SJCRH30 (cell line): ENCODE measurements at regions not wholly inside any gene's neighbourhood (a gene's known extent, or its start where the extent isn't known, plus 50 kb on each side); places are given as distances from the start of the nearest gene placed in this dataset.

ENCODE experiments used
- DNase-seq, 2 experiments: peaks; one replicate each; pipeline ENCODE4 v3.0.0-alpha.2; 2015 to 2020
- H3K27ac ChIP-seq: fragments of 250-450 bp; sonication (Bioruptor Pico); 2 replicates; pipeline ENCODE4 v1.5.1; 2020; ENCODE audit warnings: mild to moderate bottlenecking, moderate library complexity
- H3K27me3 ChIP-seq: fragments of 250-450 bp; sonication (Bioruptor Pico); 2 replicates; pipeline ENCODE4 v1.5.1; 2020; ENCODE audit warnings: mild to moderate bottlenecking, moderate library complexity
- H3K36me3 ChIP-seq: fragments of 250-450 bp; sonication (Bioruptor Pico); 2 replicates; pipeline ENCODE4 v1.5.1; 2020; ENCODE audit warnings: mild to moderate bottlenecking, moderate library complexity
- H3K4me1 ChIP-seq: fragments of 250-450 bp; sonication (Bioruptor Pico); 2 replicates; pipeline ENCODE4 v1.5.1; 2020; ENCODE audit warnings: mild to moderate bottlenecking, moderate library complexity
- H3K4me3 ChIP-seq: fragments of 250-450 bp; sonication (Bioruptor Pico); 2 replicates; pipeline ENCODE4 v1.5.1; 2020; ENCODE audit warnings: mild to moderate bottlenecking, moderate library complexity
- H3K9me3 ChIP-seq: fragments of 250-450 bp; sonication (Bioruptor Pico); replicated peaks from 2 replicates; pipeline ENCODE4 v1.5.1; 2020; ENCODE audit warnings: mild to moderate bottlenecking, moderate library complexity

DNA sequence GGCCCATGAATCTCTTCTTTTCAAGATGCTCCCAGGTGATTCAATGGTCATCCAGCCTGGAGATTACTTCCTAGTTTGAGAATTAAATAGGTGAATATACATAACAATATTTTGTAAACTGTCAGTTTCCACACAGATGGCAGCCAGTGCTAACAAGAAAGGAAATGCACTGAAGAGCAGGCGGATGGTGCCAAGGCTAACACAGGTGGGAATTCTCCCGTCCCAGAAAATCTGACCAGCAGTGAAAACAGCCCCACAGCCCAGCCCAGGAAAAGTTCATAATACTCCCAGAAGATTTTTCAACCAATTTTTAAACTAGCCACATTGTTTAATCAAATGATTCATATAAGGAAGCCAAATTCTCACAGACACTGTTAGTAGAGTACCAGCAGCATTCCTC, 387.2 kb upstream of the GATB start:
- no peak overlapping the region for H3K27ac ChIP-seq
- no peak overlapping the region for H3K4me3 ChIP-seq
- no peaks in the 10 kb centered on the region for H3K27me3 ChIP-seq
- no peak for DNase-seq
- no peaks in the 10 kb centered on the region for H3K4me1 ChIP-seq
- H3K36me3 ChIP-seq, result no peaks in the 10 kb centered on the region
- no peaks in the 10 kb centered on the region for H3K9me3 ChIP-seq

DNA sequence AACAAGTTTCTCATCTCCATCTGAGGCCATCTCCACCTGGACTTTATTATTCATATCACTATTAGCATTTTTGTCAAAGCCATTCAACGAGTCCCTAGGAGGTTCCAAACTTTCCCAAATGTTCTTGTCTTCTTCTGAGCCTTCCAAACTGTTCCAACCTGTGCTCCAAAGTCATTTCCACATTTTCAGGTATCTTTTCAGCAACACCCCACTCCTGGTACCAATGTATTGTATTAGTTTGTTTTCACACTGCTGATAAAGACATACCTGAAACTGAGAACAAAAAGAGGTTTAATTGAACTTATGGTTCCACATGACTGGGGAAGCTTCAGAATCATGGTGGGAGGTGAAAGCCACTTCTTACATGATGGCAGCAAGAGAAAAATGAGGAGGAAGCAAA, 385.4 kb upstream of the GATB start:
- no peaks in the 10 kb centered on the region for H3K4me1 ChIP-seq

DNA sequence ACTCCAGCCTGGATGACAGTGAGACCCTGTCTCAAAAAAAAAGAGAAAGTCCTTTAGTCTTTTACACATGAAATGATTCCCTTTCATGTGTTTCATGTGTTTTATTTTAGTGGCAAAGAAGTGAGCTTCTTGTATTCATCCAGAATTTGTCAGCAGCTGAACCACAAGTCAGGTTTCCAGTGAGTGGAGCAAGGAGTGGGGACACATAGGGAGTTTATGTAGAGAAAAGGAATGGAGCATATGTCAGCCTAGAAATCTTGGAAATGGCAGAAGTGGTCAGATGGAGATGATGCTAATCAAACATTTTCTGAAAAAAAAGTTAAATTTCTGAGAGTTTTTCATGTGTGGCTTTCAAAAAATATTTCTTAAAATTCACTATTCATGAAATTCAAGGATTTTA, 383.0 kb upstream of the GATB start:
- no peak overlapping the region for H3K4me3 ChIP-seq
- no peak for DNase-seq
- H3K36me3 ChIP-seq, result no peaks in the 10 kb centered on the region
- H3K27me3 ChIP-seq, result no peaks in the 10 kb centered on the region
- H3K9me3 ChIP-seq, result no peaks in the 10 kb centered on the region
- no peaks in the 10 kb centered on the region for H3K4me1 ChIP-seq
- no peak overlapping the region for H3K27ac ChIP-seq

More for the DNA sequence above, 385.4 kb upstream of the GATB start:
- H3K27ac ChIP-seq, result no peak overlapping the region
- DNase-seq, result no peak
- H3K36me3 ChIP-seq, result no peaks in the 10 kb centered on the region
- H3K27me3 ChIP-seq, result no peaks in the 10 kb centered on the region
- H3K9me3 ChIP-seq, result no peaks in the 10 kb centered on the region
- H3K4me3 ChIP-seq, result no peak overlapping the region

DNA sequence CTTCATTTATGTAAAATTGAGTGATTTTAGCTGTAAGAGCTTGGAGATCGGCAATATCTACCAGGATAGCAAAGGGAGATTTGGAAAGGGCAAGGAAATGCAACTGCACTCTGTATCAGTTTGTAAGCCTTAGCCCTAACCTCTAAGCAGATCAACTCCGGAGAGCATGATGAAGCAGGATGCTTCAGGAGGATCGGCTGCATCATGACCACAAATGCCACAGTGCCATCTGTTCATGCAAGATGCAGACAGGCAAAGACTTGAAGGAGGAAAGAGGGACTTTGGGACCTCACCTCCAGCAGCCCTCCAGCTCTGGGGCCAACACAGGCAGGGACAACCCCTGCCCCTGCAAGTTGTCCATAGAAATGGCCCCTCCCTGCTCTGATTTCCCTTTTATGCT, 377.6 kb upstream of the GATB start:
- Histone ChIP-seq H3K27me3 (no peaks in the 10 kb centered on the region), H3K4me3 (no peak overlapping the region), H3K27ac (no peak overlapping the region), H3K4me1 (peaks cover 6% of the 10 kb centered on the region; the same call in 1 of the 2 replicates), H3K9me3 (no peaks in the 10 kb centered on the region), H3K36me3 (no peaks in the 10 kb centered on the region)
- no peak for DNase-seq

DNA sequence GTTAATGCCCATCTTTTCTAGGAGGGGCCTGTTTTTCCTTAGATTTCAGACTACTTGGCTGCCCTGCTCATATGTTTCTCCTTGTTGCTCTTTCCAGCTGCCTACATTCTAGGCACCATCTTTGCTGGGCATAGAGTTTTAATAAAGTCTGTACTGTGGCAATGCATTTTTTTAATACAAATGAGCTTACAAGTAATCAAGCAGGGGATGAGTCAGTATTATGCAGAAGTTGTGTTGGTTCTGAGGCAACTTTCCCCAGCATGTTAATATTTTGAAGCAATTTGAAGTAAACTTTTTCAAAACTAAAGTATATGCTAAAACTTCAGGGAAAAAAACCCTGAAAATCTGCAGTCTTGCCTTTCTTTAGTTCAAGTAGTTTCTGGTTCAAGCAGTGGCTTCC, 372.0 kb upstream of the GATB start:
- Histone ChIP-seq H3K36me3 (no peaks in the 10 kb centered on the region), H3K27me3 (no peaks in the 10 kb centered on the region), H3K4me3 (no peak overlapping the region)

DNA sequence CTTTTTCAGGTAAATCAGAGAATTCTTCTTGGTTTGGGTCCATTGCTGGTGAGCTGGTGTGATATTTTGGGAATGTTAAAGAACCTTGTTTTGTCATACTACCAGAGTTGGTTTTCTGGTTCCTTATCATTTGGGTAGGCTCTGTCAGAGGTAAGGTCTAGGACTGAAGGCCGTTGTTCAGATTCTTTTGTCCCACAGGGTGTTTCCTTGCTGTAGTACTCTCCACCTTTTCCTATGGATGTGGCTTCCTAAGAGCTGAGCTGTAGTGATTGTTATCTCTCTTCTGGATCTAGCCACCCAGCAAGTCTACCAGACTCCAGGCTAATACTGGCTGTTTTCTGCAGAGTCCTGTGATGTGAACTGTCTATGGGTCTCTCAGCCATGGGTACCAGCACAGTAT, 367.5 kb upstream of the GATB start:
- Histone ChIP-seq H3K9me3 (no peaks in the 10 kb centered on the region), H3K4me1 (no peaks in the 10 kb centered on the region), H3K27me3 (no peaks in the 10 kb centered on the region), H3K4me3 (no peak overlapping the region), H3K27ac (no peak overlapping the region), H3K36me3 (no peaks in the 10 kb centered on the region)
- DNase-seq, result no peak

More for the DNA sequence above, 372.0 kb upstream of the GATB start:
- peaks cover 6% of the 10 kb centered on the region; the same call in 1 of the 2 replicates for H3K4me1 ChIP-seq
- H3K27ac ChIP-seq, result no peak overlapping the region
- no peaks in the 10 kb centered on the region for H3K9me3 ChIP-seq
- DNase-seq, result no peak

DNA sequence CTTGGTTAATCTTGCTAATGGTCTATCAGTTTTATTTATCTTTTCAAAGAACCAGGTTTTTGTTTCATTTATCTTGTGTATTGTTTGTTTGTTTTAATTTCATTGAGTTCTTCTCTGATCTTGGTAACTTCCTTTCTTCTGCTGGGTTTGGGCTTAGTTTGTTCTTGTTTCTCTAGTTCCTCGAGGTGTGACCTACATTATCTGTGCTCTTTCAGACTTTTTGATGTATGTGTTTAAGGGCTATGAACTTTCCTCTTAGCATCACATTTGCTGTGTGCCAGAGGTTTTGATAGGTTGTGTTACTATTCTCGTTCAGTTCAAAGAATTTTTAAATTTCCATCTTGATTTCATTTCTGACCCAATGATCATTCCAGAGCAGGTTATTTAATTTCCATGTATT, 365.4 kb upstream of the GATB start:
- no peaks in the 10 kb centered on the region for H3K4me1 ChIP-seq
- H3K27me3 ChIP-seq, result no peaks in the 10 kb centered on the region
- DNase-seq, result no peak
- H3K4me3 ChIP-seq, result no peak overlapping the region
- H3K36me3 ChIP-seq, result no peaks in the 10 kb centered on the region
- H3K9me3 ChIP-seq, result no peaks in the 10 kb centered on the region
- H3K27ac ChIP-seq, result no peak overlapping the region

DNA sequence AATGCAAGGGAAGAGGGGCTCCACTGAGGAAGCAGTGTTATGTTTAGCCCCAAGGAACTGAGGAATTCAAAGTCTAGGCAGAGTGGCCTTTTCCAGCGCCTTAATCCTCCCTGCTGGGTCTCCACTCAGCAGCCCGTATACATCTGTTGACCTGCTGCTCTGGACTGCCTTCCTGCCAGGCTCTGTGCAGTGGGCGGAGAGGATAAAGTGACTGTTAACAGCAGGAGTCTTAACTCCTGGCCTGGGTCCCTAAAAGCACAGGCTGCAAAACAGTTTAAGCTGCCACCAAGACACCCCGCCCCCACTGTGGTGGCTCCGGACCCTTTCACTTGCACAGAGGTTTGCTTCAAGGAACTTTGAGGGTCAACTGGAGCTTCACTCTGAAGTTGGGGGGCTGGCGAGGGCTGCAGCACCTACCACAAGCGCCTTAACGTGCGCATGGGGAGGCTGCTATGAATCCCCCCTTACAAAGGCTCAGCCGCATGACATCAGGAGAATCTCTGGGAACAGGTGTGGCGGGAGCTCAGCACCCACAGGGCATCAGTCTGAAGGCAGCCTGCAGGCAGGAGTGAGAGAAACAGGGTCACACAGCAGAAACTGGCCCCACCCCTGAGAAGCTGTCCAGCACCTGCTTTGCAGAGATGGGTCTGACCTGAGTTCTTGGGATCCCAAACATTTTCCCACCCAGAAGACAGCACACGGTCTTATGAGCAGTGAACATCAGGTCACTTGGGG, 358.2 kb upstream of the GATB start:
- H3K4me1 ChIP-seq, result no peaks in the 10 kb centered on the region
- H3K36me3 ChIP-seq, result no peaks in the 10 kb centered on the region
- H3K27ac ChIP-seq, result no peak overlapping the region
- no peaks in the 10 kb centered on the region for H3K9me3 ChIP-seq
- peak in 1 of 2 experiments; percentile 31 for DNase-seq
- H3K4me3 ChIP-seq, result no peak overlapping the region
- H3K27me3 ChIP-seq, result no peaks in the 10 kb centered on the region

DNA sequence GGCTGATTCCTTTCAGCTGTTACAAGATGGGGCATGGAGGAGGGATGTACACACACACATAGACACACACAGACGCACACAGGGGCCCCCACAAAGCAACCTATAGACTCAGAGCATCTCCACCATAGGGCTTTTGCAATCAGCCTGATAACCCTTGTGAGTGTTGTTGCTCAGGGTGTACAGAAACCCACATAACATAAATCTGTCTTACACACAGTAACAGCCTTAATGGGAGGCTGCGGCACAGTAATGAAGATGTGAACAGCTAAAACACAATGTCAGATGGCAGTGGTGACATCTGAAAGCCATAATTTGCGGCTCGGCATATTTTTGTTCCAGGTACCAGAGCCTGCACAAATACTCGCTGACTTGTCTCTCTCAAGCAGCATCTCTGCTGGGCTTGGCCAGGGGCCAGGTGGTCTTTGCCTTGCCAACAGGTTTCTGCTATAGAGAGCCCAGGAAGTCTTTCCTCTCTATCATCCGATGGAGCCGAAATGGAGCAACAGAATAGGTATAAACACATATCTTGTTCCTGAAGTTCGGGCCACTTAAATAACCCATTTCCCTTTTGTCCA, 357.2 kb upstream of the GATB start:
- Histone ChIP-seq H3K27ac (no peak overlapping the region), H3K27me3 (no peaks in the 10 kb centered on the region), H3K9me3 (no peaks in the 10 kb centered on the region), H3K36me3 (no peaks in the 10 kb centered on the region), H3K4me3 (no peak overlapping the region), H3K4me1 (no peaks in the 10 kb centered on the region)
- no peak for DNase-seq

DNA sequence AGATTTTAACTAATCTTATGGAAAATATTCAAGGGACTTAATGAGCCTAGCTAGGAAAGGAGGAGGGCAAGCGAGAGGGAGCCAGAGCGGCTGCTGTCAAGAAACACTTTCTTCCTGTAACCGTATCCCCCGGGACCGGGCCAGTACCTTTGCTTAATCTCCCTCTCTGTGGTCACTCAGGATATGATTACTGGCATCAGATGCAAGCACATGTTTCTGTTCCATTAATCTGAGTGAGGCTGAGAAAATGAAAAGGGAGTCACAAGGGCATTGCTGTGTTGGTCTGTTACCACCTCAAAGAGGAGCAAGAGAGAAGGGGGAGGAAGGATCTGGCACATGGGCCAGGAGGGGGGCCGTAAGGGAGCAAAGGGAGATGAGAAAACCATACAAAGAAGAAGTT, 356.7 kb upstream of the GATB start:
- no peak for DNase-seq
- Histone ChIP-seq H3K9me3 (no peaks in the 10 kb centered on the region), H3K4me1 (no peaks in the 10 kb centered on the region)

DNA sequence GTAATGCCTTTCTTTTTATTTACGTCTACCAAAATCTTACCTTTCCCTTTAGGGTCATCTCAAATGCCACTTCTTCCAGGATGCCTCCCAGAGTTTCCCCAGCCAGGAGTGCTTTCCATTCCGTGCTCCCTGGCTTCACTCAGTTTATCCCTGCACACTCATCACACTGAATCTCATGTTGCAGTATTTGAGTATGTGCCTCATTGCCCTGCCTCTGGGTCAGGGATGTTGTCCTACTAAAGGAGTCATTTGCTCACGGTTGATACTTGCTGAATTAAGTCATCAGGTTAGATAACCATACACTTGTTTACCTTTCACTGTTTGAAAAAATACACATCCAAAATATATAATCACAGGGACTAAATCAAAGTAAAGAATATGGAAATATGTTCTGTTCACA, 356.2 kb upstream of the GATB start:
- no peaks in the 10 kb centered on the region for H3K4me1 ChIP-seq
- no peaks in the 10 kb centered on the region for H3K9me3 ChIP-seq
- H3K27ac ChIP-seq, result no peak overlapping the region
- no peak for DNase-seq
- H3K36me3 ChIP-seq, result no peaks in the 10 kb centered on the region
- no peaks in the 10 kb centered on the region for H3K27me3 ChIP-seq
- H3K4me3 ChIP-seq, result no peak overlapping the region

More for the DNA sequence above, 356.7 kb upstream of the GATB start:
- no peak overlapping the region for H3K27ac ChIP-seq
- no peaks in the 10 kb centered on the region for H3K36me3 ChIP-seq
- no peaks in the 10 kb centered on the region for H3K27me3 ChIP-seq
- no peak overlapping the region for H3K4me3 ChIP-seq

DNA sequence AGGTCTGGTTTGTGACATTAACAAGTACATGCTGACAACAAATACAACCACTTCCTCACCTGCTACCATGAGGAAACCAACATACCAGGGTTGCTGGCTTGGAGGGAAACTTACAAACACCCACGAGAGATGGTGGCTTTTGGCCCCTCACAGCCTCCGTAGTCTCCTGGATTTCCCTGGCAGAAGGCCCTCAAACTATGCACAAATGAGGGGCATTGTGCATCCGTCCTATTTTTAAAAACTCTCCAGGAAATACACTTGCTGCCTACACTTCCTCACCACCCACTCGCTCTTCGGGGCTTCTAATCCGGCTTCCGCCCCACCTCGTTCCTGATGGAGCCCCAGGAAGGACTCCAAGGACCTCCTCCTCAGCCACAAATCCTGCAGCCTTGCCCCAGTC, 355.0 kb upstream of the GATB start:
- no peaks in the 10 kb centered on the region for H3K9me3 ChIP-seq
- H3K36me3 ChIP-seq, result no peaks in the 10 kb centered on the region
- no peak overlapping the region for H3K4me3 ChIP-seq
- H3K4me1 ChIP-seq, result no peaks in the 10 kb centered on the region
- no peak for DNase-seq
- no peaks in the 10 kb centered on the region for H3K27me3 ChIP-seq
- no peak overlapping the region for H3K27ac ChIP-seq

DNA sequence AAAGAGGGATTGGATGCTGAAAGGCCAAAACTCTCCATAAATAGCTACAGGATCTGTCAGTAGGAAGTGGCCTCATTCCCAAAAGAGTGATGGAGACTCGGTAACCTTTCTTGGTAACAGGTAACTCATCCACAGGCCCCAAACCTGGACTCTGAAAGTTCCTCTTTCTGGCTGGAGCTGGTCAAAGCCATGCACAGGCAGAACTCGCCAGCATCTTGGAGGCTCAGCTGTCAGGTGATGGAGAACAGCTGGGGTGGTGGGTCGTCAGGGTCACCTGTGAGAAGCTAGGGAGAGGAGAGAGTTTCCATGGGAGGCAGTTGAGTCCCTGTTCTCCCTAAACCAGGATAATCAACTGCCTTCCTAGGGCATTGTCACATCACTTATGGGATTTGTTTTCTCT, 354.3 kb upstream of the GATB start:
- DNase-seq, result no peak
- no peaks in the 10 kb centered on the region for H3K27me3 ChIP-seq
- no peak overlapping the region for H3K4me3 ChIP-seq
- H3K4me1 ChIP-seq, result no peaks in the 10 kb centered on the region
- no peaks in the 10 kb centered on the region for H3K9me3 ChIP-seq
- no peaks in the 10 kb centered on the region for H3K36me3 ChIP-seq
- no peak overlapping the region for H3K27ac ChIP-seq

DNA sequence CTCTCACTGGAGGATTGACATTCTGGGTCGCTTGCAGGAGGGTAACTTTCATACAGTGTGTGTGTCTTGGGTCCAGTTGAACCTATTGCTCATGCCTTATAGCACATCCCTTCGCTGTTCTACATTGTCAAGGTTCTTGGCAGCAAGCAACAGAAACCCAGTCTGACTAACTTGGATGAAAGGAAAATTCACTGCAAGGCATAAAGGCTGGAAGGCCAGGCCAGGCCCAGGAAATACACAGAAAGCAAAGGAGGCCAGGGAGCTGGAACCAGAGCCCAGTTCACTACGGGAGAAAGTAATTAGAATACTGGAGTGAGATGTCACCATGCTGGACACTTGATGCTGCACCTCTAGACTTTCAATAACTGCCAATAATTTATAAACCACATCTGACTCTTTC, 353.8 kb upstream of the GATB start:
- Histone ChIP-seq H3K4me1 (no peaks in the 10 kb centered on the region), H3K9me3 (no peaks in the 10 kb centered on the region), H3K27me3 (no peaks in the 10 kb centered on the region), H3K36me3 (no peaks in the 10 kb centered on the region), H3K4me3 (no peak overlapping the region), H3K27ac (no peak overlapping the region)
- no peak for DNase-seq

DNA sequence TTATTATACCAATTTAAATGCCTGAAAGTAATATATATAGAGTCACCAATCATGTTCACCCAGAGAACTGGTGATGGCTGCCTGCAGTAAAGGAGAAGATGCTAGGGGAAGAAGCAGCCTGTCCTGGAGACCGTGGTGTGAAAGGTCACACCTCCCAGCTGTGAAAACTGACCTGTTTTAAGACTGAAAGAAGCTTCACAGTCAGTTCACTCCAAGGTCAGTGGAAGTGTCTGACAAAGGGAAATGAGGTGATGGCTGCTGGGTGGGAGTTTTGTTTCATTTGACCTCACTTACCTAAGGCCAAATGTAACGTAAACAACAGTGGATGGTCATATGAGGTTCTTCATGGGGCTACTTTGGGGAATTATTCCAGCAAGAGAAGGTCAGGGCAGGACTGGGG, 352.1 kb upstream of the GATB start:
- Histone ChIP-seq H3K27ac (no peak overlapping the region), H3K27me3 (no peaks in the 10 kb centered on the region), H3K36me3 (no peaks in the 10 kb centered on the region), H3K4me1 (no peaks in the 10 kb centered on the region), H3K4me3 (no peak overlapping the region), H3K9me3 (no peaks in the 10 kb centered on the region)
- DNase-seq, result no peak

DNA sequence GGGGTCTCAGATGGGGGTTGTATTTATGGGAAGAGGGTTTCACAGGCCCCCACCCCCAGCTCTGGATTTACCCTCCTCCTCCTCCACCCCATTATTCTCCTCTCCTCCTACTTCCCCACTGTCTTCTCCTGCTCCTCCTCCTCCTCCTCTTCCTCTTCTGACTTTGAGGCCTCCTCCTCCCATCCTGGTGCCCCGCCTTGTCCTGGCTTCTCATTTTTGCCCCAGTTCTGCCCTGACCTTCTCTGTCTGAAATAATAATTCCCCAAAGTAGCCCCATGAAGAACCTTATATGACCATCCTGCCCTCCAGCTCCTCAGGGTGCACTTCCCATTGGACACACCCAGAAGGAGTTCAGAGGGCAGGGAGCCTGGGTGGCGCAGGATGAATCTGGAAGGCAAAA, 351.4 kb upstream of the GATB start:
- DNase-seq, result no peak
- Histone ChIP-seq H3K27me3 (no peaks in the 10 kb centered on the region), H3K4me3 (no peak overlapping the region)

More for the DNA sequence above, 351.4 kb upstream of the GATB start:
- Histone ChIP-seq H3K36me3 (no peaks in the 10 kb centered on the region), H3K27ac (no peak overlapping the region), H3K4me1 (no peaks in the 10 kb centered on the region), H3K9me3 (no peaks in the 10 kb centered on the region)
